ENCODE measurements at regions not wholly inside any gene's neighbourhood (a gene's known extent, or its start where the extent isn't known, plus 50 kb on each side); places are given as distances from the start of the nearest gene placed in this dataset.

DNA sequence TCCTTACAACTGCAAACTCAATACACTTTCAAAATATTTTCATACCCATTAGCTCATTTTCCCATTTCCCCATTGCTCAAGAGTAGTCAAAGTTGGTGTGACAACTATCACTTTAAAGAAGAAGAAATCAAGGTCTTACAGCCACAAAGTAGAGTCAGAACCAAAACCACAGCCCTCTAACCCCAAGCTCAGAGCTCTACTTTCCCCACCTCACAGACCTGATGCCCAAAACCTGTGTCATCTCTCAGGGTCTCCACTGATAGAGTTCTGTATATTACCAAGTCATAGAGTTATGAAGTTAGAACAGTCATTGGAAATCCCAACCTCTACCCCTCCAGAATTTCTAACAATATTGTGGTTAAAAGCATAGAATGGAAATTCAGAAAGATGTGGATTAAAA is 505.8 kb downstream of the RAB28 start:
- no peak for FAIRE-seq

More for the DNA sequence above, 505.8 kb downstream of the RAB28 start:
- Histone ChIP-seq H4K8ac (ENCODE audit: extremely low read depth, insufficient read depth, low read length) (no peak overlapping the region), H2AK5ac (ENCODE audit: low read depth, low read length) (no peak overlapping the region), H2BK15ac (ENCODE audit: low read length) (no peak overlapping the region), H2BK12ac (ENCODE audit: low read depth, low read length) (no peak overlapping the region), H4K91ac (replicated peaks; ENCODE audit: insufficient read length, low read length) (no peak overlapping the region), H2AFZ (ENCODE audit: low read length) (no peak overlapping the region), H2BK5ac (ENCODE audit: low read depth, low read length) (no peak overlapping the region), H3K23me2 (ENCODE audit: low read depth, low read length) (no peaks in the 10 kb centered on the region), H3K9ac (replicated peaks in 1 of 4; ENCODE audit: extremely low read depth in 1 of 4, low read depth in 3 of 4, low read length in 3 of 4) (no peak overlapping the region), H3K27ac (ENCODE audit: low read depth, low read length) (no peak overlapping the region), H2BK20ac (ENCODE audit: low read length) (no peak overlapping the region), H3K56ac (replicated peaks; ENCODE audit: insufficient read length, low read depth, low read length) (no peak overlapping the region), H3K9me3 (ENCODE audit: insufficient read depth in 2 of 2, low read depth in 1 of 2, low read length in 1 of 2) (no peaks in the 10 kb centered on the region; a peak in 1 of 4 replicates), H3K79me1 (ENCODE audit: low read depth, low read length) (no peaks in the 10 kb centered on the region), H3K27me3 (replicated peaks in 1 of 4; ENCODE audit: control insufficient read depth in 3 of 4, extremely low read depth in 1 of 4, insufficient read depth in 3 of 4, low read length in 3 of 4) (no peaks in the 10 kb centered on the region), H3K36me3 (ENCODE audit: control insufficient read depth in 2 of 4, insufficient read depth in 4 of 4, low read length in 3 of 4) (no peaks in the 10 kb centered on the region), H3K14ac (ENCODE audit: insufficient read length) (no peak overlapping the region), H4K5ac (ENCODE audit: insufficient read length, low read depth, low read length) (no peak overlapping the region), H3K23ac (ENCODE audit: insufficient read length) (no peak overlapping the region), H3K79me2 (ENCODE audit: control insufficient read depth in 1 of 2, insufficient read depth in 2 of 2, low read length in 2 of 2) (no peaks in the 10 kb centered on the region), H3K4ac (replicated peaks; ENCODE audit: insufficient read length, low read depth, low read length) (no peak overlapping the region), H3K18ac (ENCODE audit: extremely low read depth, low read length) (no peak overlapping the region), H3K4me2 (ENCODE audit: insufficient read depth in 1 of 2, low read depth in 2 of 2, low read length in 2 of 2) (no peak overlapping the region), H3K4me3 (ENCODE audit: extremely low read depth in 1 of 4, insufficient read depth in 2 of 4, low read depth in 3 of 4, low read length in 4 of 4) (no peak overlapping the region), H2BK120ac (replicated peaks; ENCODE audit: low read depth, low read length) (no peak overlapping the region), H3K4me1 (replicated peaks in 1 of 4; ENCODE audit: control insufficient read depth in 3 of 4, insufficient read depth in 4 of 4, low read length in 3 of 4) (no peaks in the 10 kb centered on the region), H4K20me1 (replicated peaks in 1 of 2; ENCODE audit: control insufficient read depth in 1 of 2, insufficient read depth in 2 of 2, low read length in 2 of 2) (no peaks in the 10 kb centered on the region)
- DNase-seq (ENCODE audit: low read depth in 1 of 2, low spot score in 2 of 2): no peak
- ChIA-PET CTCF (ENCODE audit: partially characterized antibody) (interaction anchor here (0.9 kb wide), 1 partner anchor 9 kb away, joined by 3 read pairs; no protein-coding TSS in a partner anchor), POLR2A (ENCODE audit: partially characterized antibody) (no interaction called here)
- no peak for TF ChIP-seq NRF1 (IDR thresholded peaks at IDR 0.05; ENCODE audit: low read depth, low read length)
- TF ChIP-seq CHD1 (IDR thresholded peaks at IDR 0.05; ENCODE audit: low read depth, low read length): no peak
- TF ChIP-seq RAD21 (IDR thresholded peaks at IDR 0.05 in 1 of 2, conservative IDR thresholded peaks at IDR 0.05 in 1 of 2; ENCODE audit: low read depth in 2 of 2, low read length in 2 of 2): no peak
- TF ChIP-seq CTBP2 (IDR thresholded peaks at IDR 0.05; ENCODE audit: borderline replicate concordance, insufficient read depth, insufficient read length, low read length): no peak
- no peak for TF ChIP-seq HDAC2 (IDR thresholded peaks at IDR 0.05; ENCODE audit: borderline replicate concordance in 1 of 2, low read depth in 2 of 2, low read length in 2 of 2)
- no peak for TF ChIP-seq NANOG (IDR thresholded peaks at IDR 0.05; ENCODE audit: insufficient read depth, low read depth, low read length, poor library complexity, severe bottlenecking)
- no peak for TF ChIP-seq RXRA (IDR thresholded peaks at IDR 0.05; ENCODE audit: insufficient read depth, low read depth, low read length)
- TF ChIP-seq, protein P1, sequence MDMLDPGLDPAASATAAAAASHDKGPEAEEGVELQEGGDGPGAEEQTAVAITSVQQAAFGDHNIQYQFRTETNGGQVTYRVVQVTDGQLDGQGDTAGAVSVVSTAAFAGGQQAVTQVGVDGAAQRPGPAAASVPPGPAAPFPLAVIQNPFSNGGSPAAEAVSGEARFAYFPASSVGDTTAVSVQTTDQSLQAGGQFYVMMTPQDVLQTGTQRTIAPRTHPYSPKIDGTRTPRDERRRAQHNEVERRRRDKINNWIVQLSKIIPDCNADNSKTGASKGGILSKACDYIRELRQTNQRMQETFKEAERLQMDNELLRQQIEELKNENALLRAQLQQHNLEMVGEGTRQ (IDR thresholded peaks at IDR 0.05; ENCODE audit: low read length): no peak
